ENCODE measurements at regions not wholly inside any gene's neighbourhood (a gene's known extent, or its start where the extent isn't known, plus 50 kb on each side); places are given as distances from the start of the nearest gene placed in this dataset.

DNA sequence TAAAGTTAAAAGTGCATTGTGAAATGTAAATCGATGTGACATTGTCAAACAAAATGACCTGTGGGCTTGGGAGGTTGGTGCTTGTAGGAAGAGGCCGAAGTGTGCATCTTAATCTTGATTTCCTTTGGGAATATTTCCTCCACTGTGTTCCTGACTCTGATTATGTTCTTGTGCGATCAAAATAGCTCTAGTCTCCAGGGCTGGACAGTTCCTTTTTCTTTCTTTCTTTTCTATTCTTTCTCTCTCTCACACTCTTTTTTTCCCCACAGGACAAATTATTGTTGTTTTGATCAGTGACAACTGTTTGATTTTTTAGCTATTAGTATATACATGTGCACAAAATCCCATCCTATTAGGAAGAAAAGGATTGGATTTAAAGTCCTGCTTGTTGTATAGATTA lies 347.5 kb downstream of the ZSWIM6 start:
- TF ChIP-seq, protein P1, sequence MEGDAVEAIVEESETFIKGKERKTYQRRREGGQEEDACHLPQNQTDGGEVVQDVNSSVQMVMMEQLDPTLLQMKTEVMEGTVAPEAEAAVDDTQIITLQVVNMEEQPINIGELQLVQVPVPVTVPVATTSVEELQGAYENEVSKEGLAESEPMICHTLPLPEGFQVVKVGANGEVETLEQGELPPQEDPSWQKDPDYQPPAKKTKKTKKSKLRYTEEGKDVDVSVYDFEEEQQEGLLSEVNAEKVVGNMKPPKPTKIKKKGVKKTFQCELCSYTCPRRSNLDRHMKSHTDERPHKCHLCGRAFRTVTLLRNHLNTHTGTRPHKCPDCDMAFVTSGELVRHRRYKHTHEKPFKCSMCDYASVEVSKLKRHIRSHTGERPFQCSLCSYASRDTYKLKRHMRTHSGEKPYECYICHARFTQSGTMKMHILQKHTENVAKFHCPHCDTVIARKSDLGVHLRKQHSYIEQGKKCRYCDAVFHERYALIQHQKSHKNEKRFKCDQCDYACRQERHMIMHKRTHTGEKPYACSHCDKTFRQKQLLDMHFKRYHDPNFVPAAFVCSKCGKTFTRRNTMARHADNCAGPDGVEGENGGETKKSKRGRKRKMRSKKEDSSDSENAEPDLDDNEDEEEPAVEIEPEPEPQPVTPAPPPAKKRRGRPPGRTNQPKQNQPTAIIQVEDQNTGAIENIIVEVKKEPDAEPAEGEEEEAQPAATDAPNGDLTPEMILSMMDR (IDR thresholded peaks at IDR 0.05), result no peak
- TF ChIP-seq POLR2AphosphoS5 (IDR thresholded peaks at IDR 0.05) (no peak), POLR2A (IDR thresholded peaks at IDR 0.05) (no peak), EP300 (IDR thresholded peaks at IDR 0.05) (no peak)
